ENCODE measurements at regions not wholly inside any gene's neighbourhood (a gene's known extent, or its start where the extent isn't known, plus 50 kb on each side); places are given as distances from the start of the nearest gene placed in this dataset.

DNA sequence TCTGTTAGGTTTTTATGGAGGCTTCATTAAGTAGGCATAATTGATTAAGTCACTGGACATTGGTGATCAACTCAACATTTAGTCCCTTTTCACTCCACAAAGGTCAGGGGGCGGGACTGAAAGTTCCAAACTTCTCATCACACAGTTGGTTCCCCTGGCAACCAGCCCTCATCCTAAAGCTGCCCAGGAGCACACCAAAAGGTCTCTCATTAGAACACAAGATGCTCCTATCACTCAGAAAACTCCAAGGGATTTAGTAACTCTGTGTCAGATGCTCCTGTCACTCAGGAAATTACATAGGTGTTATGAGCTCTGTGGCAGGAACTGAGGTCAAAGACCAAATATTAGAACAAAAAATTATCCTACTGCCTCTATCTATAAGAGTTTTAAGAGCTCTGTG is 321.5 kb downstream of the OTOL1 start:
- no peak for DNase-seq

DNA sequence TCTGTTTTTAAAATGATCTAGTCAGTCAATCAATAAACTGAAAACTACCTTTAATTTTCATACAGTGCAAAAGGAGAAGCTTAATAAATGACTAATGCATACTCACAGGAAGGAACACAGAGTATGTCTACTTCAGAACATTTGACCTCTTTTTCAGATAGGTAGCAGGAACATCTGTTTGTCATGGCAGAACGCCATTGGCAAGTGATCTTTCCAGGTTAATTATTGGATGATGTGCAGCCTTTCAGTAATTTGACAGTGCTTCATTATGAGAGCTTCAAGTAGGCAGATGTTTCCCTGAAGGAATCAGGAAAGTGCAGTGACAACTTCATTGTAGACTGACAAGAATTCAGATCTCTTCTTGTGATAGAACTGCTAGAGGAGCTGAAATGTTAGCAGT is 325.0 kb downstream of the OTOL1 start:
- no peak for DNase-seq

- no peak for DNase-seq
Observed at GRCh38 chr3:161822291-161822690, 325.7 kb downstream of the OTOL1 start.

GRCh38 chr3:161823910-161824309 is 327.3 kb downstream of the OTOL1 start:
- no peak for DNase-seq

GRCh38 chr3:161838021-161838420 is 341.4 kb downstream of the OTOL1 start:
- DNase-seq, result no peak

- no peak for DNase-seq
Observed at GRCh38 chr3:161848376-161848775, 351.8 kb downstream of the OTOL1 start.

DNA sequence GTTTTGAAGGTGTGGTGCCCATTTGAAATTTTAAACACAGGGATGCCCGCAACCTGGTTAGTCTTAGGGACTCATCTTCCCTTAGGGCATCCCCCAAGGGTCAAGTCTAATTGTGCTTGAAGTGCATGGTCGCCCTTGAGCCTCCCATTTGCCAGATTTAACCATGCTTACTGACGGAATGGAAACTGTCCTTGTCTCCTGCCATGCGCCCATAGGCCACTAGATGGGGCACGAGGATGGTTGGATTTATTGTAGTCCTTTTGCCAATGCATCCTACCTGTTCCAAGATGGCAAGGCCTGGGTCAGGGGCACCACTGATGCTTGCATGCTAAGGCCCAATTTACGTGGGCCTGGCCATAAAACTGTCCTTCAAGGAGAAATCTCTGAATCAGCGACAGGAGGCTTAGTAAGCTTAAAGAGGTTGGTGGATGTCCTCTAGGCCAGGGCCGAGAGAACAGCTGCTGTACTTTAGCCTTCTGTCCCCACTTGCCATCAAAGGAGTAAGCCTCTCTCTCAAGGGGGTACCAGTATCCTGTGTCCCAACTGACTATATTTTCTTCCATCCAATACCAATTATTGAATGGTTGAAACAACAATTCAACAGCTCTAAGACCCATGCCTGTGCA is 355.4 kb downstream of the OTOL1 start:
- DNase-seq, result peak; percentile 17

GRCh38 chr3:161852744-161853143 is 356.1 kb downstream of the OTOL1 start:
- DNase-seq, result no peak

DNA sequence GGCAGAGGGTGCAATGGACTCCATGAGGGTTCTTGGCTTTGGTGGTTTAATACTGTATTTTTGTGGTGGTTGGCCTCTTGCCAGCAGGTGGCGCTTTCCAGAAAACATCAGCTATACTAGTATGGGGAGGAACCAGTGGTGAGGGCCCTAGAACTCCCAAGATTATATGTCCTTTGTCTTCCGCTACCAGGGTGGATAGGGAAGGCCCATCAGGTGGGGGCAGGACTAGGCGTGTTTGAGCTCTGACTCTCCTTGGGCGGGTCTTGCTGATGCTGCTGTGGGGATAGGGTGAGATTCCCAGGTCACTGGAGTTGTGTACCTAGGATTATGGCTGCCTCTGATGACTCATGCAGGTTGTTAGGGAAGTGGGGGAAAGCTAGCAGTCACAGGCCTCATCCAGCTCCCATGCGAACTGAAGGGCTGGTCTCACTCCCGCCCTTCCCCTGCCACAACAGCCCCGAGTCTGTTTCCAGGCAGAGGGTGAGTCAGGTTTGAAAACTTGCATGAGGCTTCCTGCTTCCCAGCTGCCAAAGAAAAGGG is 357.7 kb downstream of the OTOL1 start:
- peak; percentile 71 for DNase-seq

GRCh38 chr3:161859057-161859456 is 362.4 kb downstream of the OTOL1 start:
- no peak for DNase-seq

- DNase-seq, result no peak
Observed at GRCh38 chr3:161859865-161860450, 363.4 kb downstream of the OTOL1 start.

DNA sequence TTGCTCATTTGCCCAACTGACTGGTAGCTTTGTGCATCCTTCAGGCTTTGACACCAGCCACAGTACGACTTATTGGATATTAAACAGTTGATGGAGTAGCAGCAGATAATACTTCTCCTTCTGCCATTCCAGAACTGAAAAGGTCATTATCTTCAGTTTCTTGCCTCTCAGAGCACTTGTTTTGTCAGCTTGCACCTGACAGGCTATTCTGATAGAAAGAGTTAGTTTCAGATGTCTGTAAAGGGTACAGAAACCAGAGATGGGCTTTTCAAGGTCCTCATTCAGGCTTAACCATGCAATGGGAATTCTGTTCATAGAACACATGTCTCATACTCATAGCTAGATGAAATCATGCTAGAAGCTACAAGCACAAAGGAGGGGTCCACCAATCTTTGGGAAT is 367.2 kb downstream of the OTOL1 start:
- no peak for DNase-seq

DNA sequence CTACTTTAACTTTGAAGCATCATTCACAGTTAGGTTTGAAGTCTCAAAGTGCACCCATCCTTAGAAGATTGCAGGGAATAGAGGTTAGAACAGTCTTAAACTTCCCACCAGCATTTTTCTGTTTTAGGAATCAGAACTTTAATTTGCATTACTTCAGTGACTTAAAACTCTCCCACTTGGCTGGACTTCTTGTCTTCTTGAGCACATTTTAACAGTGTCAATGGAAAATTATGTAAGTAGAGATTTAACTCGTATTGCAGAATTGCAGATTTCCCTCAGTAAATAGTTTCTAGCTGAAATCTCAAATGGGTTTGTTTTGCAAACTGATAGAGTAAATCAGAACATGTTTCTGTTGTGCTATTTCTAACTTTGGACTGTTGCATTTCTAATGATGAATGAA is 369.6 kb downstream of the OTOL1 start:
- no peak for DNase-seq

DNA sequence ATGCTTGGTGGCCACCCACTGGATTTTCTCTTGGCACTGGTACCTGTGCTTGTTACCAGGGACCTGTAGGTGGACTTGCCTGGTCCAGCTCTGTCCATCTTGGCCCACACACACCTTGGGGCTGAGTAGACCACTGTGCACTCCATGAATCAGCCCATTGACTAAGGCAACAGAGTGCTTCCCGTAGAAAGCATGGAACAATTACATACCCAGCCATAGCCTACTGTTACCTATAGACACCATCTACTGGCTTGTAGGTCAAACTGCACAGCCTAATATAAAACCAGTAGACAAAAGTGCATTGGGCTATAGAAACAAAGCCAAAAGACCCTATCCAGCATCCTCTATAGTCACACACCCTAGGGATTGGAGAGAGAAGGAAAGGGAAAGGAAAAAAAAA is 378.9 kb downstream of the OTOL1 start:
- DNase-seq, result no peak

DNA sequence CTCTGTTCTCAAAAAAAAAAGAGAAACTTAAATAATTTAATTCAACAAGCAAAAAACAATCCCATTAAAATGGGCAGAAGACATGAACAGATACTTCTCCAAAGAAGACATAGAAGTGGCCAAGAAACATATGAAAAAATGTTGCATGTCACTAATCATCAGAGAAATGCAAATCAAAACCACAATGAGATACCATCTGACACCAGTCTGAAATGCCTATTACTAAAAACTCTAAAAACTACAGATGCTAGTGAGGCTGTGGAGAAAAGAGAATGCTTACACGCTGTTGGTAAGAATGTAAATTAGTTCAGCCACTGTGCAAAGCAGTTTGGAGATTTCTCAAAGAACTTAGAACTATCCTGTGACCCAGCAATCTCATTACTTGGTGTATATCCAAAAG is 382.9 kb downstream of the OTOL1 start:
- DNase-seq, result peak; percentile 13

DNA sequence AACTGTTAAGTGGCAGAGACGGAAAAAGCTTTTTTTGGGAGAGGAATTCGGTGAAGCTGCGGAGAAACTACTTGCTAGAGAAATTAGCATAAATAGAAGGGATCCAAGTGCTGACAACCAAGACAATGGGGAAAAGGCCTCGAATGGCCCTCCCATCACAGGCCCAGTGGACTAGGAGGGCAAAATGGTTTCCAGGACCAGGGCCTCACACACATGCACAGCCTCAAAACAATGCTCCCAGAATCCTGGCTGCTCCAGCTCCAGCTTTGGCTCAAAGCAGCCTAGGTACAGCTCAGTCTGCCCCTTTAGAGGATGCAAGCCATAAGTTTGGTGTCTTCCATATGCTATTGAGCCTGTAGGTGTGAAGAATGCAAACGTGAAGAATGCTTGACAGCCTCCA is 388.2 kb downstream of the OTOL1 start:
- no peak for DNase-seq

DNA sequence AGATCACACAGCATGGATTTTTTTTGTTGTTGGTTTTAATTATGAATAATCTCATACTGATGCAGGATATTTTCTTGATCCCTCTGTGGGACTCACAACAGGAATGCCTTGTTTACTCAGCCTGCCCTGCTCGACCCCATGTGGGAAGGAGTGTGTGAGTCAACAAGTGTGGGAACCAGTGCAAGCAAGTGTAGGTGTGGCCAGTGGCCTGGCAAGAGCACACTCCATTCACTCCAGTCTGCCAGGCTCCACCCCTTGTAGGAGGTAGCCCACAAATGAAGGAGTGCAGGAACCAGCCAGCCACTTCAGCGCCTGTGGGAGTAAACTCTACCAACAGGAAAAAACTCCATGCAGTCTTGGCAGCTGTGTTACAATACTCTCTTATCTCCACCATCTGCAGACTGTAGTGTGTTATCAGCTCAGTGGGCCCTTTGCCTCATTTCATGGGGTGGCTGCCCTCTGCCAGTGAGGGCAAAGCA is 393.6 kb downstream of the OTOL1 start:
- peak; percentile 76 for DNase-seq

DNA sequence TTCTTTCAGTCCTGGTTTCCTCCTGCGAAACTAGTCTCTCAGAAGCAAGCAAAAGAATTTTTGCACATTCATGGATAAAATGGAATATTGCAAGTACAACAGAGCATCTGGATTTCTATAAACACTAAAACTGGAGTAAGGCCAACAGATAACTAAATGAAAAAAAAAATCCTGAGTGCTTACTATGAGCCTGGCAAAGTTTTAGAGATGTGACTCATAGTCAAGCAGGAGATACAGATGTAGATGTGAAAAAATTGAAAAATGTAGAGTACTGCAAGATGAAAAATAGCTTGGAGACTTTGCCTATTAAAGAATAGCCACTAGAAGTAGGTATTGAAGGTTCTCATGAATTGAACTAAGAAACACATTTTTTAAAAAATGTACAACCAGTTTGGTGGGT is 397.4 kb downstream of the OTOL1 start:
- peak; percentile 65 for DNase-seq

- no peak for DNase-seq
Observed at GRCh38 chr3:161894657-161895056, 398.0 kb downstream of the OTOL1 start.

DNA sequence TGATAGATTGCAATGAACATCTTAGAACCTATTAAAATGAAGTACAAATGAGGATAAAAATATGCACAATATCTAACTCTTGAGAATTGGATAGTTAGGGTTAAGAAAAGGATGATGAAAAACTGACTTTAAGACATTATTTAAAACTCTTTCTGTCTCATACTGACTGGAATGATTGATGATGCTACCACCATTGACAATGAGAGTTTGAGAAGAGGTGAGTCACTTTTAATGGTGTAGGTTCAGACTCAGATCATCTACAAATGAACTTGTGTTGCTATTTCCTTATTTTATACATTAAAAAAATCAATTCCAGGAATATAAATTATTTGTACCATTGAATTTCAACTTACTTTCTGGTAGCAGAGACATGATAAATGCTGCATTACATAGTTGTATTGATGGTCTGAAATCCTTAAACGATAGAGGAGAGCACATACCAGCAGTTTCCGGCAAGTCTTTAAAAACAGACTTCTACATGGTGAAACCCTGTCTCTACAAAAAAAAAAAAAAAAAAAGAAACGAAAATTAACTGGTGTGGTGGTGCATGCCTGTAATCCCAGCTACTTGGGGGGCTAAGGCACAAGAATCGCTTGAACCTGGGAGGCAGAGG is 409.0 kb downstream of the OTOL1 start:
- DNase-seq, result no peak

GRCh38 chr3:161913786-161914389 is 417.3 kb downstream of the OTOL1 start:
- DNase-seq, result peak; percentile 76

GRCh38 chr3:161914703-161915417 is 418.3 kb downstream of the OTOL1 start:
- DNase-seq, result peak; percentile 84

GRCh38 chr3:161915418-161915750 is 418.8 kb downstream of the OTOL1 start:
- DNase-seq, result no peak

All from fibroblast of skin of abdomen (primary cell).